Suprapubic skin (tissue), 3 donors: ENCODE measurements at regions not wholly inside any gene's neighbourhood (a gene's known extent, or its start where the extent isn't known, plus 50 kb on each side); places are given as distances from the start of the nearest gene placed in this dataset.

Experiments used
- POLR2A ChIP-seq, 2 donors: fragments of 450-650 bp; IDR thresholded peaks; one replicate each; pipeline ENCODE4 v1.6.1; 2017; ENCODE audit warnings: antibody characterized with exemption in 2 of 2, mild to moderate bottlenecking in 2 of 2, moderate library complexity in 2 of 2
- TF ChIP-seq, protein P1 (sequence below), 2 donors: fragments of 200-600 bp in 1 of 2; fragments of 450-650 bp in 1 of 2; sonication (generic) in 1 of 2; IDR thresholded peaks; one replicate each; pipeline ENCODE4 v1.5.1; 2016 to 2019; ENCODE audit warnings: antibody characterized with exemption in 2 of 2, mild to moderate bottlenecking in 1 of 2, moderate library complexity in 1 of 2

DNA sequence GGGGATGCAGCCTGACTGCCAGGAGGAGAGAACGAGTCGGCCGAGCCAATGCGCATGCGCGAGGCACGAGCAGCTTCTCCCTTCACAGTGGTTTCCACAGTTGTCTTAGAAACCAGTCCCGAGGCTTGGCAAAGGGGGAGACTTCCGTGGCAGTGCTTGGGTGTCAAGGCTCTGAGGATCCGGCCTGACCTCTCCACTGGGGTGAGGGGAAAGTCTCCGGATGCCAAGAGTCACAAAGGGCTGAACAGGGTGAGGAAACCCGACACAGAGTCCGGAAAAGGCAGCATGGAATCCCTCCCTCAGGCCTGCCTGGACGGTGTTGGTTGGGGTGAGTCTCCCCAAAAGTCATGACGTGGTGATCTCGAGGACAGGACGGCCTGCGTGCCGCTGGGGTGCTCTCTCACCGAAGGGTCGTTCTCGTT, 475.5 kb downstream of the SPATA31A7 start:
- TF ChIP-seq, protein P1, sequence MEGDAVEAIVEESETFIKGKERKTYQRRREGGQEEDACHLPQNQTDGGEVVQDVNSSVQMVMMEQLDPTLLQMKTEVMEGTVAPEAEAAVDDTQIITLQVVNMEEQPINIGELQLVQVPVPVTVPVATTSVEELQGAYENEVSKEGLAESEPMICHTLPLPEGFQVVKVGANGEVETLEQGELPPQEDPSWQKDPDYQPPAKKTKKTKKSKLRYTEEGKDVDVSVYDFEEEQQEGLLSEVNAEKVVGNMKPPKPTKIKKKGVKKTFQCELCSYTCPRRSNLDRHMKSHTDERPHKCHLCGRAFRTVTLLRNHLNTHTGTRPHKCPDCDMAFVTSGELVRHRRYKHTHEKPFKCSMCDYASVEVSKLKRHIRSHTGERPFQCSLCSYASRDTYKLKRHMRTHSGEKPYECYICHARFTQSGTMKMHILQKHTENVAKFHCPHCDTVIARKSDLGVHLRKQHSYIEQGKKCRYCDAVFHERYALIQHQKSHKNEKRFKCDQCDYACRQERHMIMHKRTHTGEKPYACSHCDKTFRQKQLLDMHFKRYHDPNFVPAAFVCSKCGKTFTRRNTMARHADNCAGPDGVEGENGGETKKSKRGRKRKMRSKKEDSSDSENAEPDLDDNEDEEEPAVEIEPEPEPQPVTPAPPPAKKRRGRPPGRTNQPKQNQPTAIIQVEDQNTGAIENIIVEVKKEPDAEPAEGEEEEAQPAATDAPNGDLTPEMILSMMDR (IDR thresholded peaks at IDR 0.05), result no peak
- TF ChIP-seq POLR2A (IDR thresholded peaks at IDR 0.05), result no peak
